ENCODE measurements at regions not wholly inside any gene's neighbourhood (a gene's known extent, or its start where the extent isn't known, plus 50 kb on each side); places are given as distances from the start of the nearest gene placed in this dataset.
"Not testable (repeated sequence)": the region's sequence is repeated elsewhere in the genome, so short reads cannot be mapped to it uniquely, and the experiment has no call there.

GRCh38 chr9:108765265-108765664 lies 90.5 kb downstream of the ACTL7B start:
- no peak for DNase-seq (ENCODE audit: low spot score)

GRCh38 chr9:108762348-108763055 lies 93.3 kb downstream of the ACTL7B start:
- no peak for DNase-seq (ENCODE audit: low spot score)

GRCh38 chr9:108761655-108762347 lies 94.0 kb downstream of the ACTL7B start:
- peak; percentile 88 for DNase-seq (ENCODE audit: low spot score)

GRCh38 chr9:108760841-108761240 lies 94.9 kb downstream of the ACTL7B start:
- no peak for DNase-seq (ENCODE audit: low spot score)

- DNase-seq (ENCODE audit: low spot score), result no peak
Measured at GRCh38 chr9:108759835-108760234, 96.0 kb downstream of the ACTL7B start.

- no peak for DNase-seq (ENCODE audit: low spot score)
Measured at GRCh38 chr9:108759399-108759798, 96.4 kb downstream of the ACTL7B start.

GRCh38 chr9:108756746-108757490 lies 98.9 kb downstream of the ACTL7B start:
- no peak for DNase-seq (ENCODE audit: low spot score)

- no peak for DNase-seq (ENCODE audit: low spot score)
Measured at GRCh38 chr9:108755979-108756378, 99.8 kb downstream of the ACTL7B start.

GRCh38 chr9:108751369-108751768 lies 104.4 kb downstream of the ACTL7B start:
- DNase-seq (ENCODE audit: low spot score), result no peak

- DNase-seq (ENCODE audit: low spot score), result no peak
Measured at GRCh38 chr9:108750661-108751215, 105.0 kb downstream of the ACTL7B start.

GRCh38 chr9:108748776-108749175 lies 107.0 kb downstream of the ACTL7B start:
- DNase-seq (ENCODE audit: low spot score), result no peak

- peak; percentile 21 for DNase-seq (ENCODE audit: low spot score)
Measured at GRCh38 chr9:108746864-108747263, 108.9 kb downstream of the ACTL7B start.

GRCh38 chr9:108746001-108746400 lies 109.8 kb downstream of the ACTL7B start:
- no peak for DNase-seq (ENCODE audit: low spot score)

- no peak for DNase-seq (ENCODE audit: low spot score)
Measured at GRCh38 chr9:108744641-108745040, 111.1 kb downstream of the ACTL7B start.

- peak; percentile 20 for DNase-seq (ENCODE audit: low spot score)
Measured at GRCh38 chr9:108743901-108744371, 111.8 kb downstream of the ACTL7B start.

- DNase-seq (ENCODE audit: low spot score), result no peak
Measured at GRCh38 chr9:108743416-108743815, 112.4 kb downstream of the ACTL7B start.

- no peak for DNase-seq (ENCODE audit: low spot score)
Measured at GRCh38 chr9:108742191-108742590, 113.6 kb downstream of the ACTL7B start.

GRCh38 chr9:108731292-108731691 lies 124.5 kb downstream of the ACTL7B start:
- not testable (repeated sequence) for DNase-seq (ENCODE audit: low spot score)

GRCh38 chr9:108727580-108728111 lies 128.1 kb downstream of the ACTL7B start:
- no peak for DNase-seq (ENCODE audit: low spot score)

GRCh38 chr9:108724652-108725051 lies 131.1 kb downstream of the ACTL7B start:
- no peak for DNase-seq (ENCODE audit: low spot score)

GRCh38 chr9:108724122-108724521 lies 131.7 kb downstream of the ACTL7B start:
- DNase-seq (ENCODE audit: low spot score), result no peak

GRCh38 chr9:108722396-108722795 lies 133.4 kb downstream of the ACTL7B start:
- DNase-seq (ENCODE audit: low spot score), result peak; percentile 23
